ENCODE measurements at regions not wholly inside any gene's neighbourhood (a gene's known extent, or its start where the extent isn't known, plus 50 kb on each side); places are given as distances from the start of the nearest gene placed in this dataset.
"Not testable (repeated sequence)": the region's sequence is repeated elsewhere in the genome, so short reads cannot be mapped to it uniquely, and the experiment has no call there.

GRCh38 chr3:25915673-25916072 is 125.8 kb downstream of the OXSM start:
- TF ChIP-seq CTCF (conservative IDR thresholded peaks at IDR 0.05): no peak
- peak overlapping the region; percentile 81 for H3K27ac ChIP-seq

GRCh38 chr3:25916321-25916720 is 126.4 kb downstream of the OXSM start:
- no peak for TF ChIP-seq CTCF (conservative IDR thresholded peaks at IDR 0.05)
- peak overlapping the region; percentile 81 for H3K27ac ChIP-seq

- H3K27ac ChIP-seq: not testable (repeated sequence)
Measured at GRCh38 chr3:25931967-25932366, 142.1 kb downstream of the OXSM start.

GRCh38 chr3:25938566-25939325 is 148.9 kb downstream of the OXSM start:
- no peak for TF ChIP-seq CTCF (conservative IDR thresholded peaks at IDR 0.05)
- no peak overlapping the region for H3K27ac ChIP-seq

DNA sequence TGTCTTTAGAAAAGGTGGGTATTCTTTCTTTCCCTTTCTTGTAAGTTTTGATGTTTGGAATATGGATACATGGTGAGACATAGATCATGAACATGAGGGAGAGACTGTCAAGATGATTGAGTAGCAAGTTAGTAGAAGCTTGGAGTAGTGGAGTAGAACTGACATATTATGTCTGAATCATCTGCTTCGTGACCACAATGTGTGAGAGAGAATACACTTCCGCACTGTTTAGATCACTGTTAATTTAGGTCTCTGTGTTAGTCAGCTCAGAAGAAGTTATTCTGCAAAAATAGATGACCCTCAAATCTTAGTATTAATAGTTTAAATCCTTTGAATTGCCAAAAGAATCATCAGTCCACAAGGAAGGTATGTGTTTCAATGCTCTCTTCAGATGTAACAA is 151.0 kb downstream of the OXSM start:
- H3K27ac ChIP-seq: no peak overlapping the region
- TF ChIP-seq CTCF (conservative IDR thresholded peaks at IDR 0.05): no peak

- TF ChIP-seq CTCF (conservative IDR thresholded peaks at IDR 0.05): no peak
- H3K27ac ChIP-seq: no peak overlapping the region
Measured at GRCh38 chr3:25944329-25944728, 154.4 kb downstream of the OXSM start.

DNA sequence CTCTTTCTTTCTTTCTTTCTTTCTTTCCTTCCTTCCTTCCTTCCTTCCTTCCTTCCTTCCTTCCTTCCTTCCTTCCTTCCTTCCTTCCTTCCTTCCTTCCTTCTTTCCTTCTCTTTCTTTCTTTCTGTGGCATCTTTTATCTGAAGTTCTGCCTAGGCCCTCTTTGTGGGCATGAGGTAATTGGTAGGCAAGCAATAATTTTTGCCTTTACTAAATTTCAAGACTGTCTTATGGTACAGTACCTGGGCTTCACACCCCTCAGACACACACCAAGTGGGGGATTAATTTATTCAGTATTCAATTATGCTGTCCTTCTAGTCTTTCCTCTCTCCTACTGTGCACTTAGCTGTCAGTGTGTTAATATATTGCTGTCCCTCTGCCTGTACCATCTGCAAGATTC is 155.5 kb downstream of the OXSM start:
- H3K27ac ChIP-seq: no peak overlapping the region
- no peak for TF ChIP-seq CTCF (conservative IDR thresholded peaks at IDR 0.05)

GRCh38 chr3:25945836-25946235 is 155.9 kb downstream of the OXSM start:
- TF ChIP-seq CTCF (conservative IDR thresholded peaks at IDR 0.05): no peak

More at GRCh38 chr3:25945836-25946235, 155.9 kb downstream of the OXSM start:
- no peak overlapping the region for H3K27ac ChIP-seq

All from VCaP (cell line).